Karpas-422 (cell line): ENCODE measurements at regions not wholly inside any gene's neighbourhood (a gene's known extent, or its start where the extent isn't known, plus 50 kb on each side); places are given as distances from the start of the nearest gene placed in this dataset.
"Not testable (repeated sequence)": the region's sequence is repeated elsewhere in the genome, so short reads cannot be mapped to it uniquely, and the experiment has no call there.

Source experiments
- DNase-seq: peaks from one replicate; pipeline ENCODE4 v3.0.0-alpha.2; 2015
- H2AFZ ChIP-seq: fragments of 200-600 bp; sonication (generic); 2 replicates; pipeline ENCODE4 v1.6.1; 2014; ENCODE audit warnings: antibody characterized with exemption, low read length, mixed read lengths
- H3K27ac ChIP-seq: fragments of 200-600 bp; sonication (generic); 2 replicates; pipeline ENCODE4 v1.5.1; 2014; ENCODE audit warnings: mild to moderate bottlenecking, low read length, moderate library complexity
- H3K27me3 ChIP-seq: fragments of 200-600 bp; sonication (generic); 2 replicates; pipeline ENCODE4 v1.6.1; 2014; ENCODE audit warnings: low read length, mixed read lengths
- H3K36me3 ChIP-seq: fragments of 200-600 bp; sonication (generic); 2 replicates; pipeline ENCODE4 v1.6.1; 2014; ENCODE audit warnings: low read length, mixed read lengths; ENCODE audit not compliant: insufficient read depth
- H3K4me1 ChIP-seq: fragments of 200-600 bp; sonication (generic); 2 replicates; pipeline ENCODE4 v1.6.1; 2014; ENCODE audit warnings: mild to moderate bottlenecking, low read length, mixed read lengths
- H3K4me2 ChIP-seq: fragments of 200-600 bp; sonication (generic); 2 replicates; pipeline ENCODE4 v1.6.1; 2014; ENCODE audit warnings: low read length, low read depth, mild to moderate bottlenecking; ENCODE audit not compliant: poor library complexity, severe bottlenecking
- H3K4me3 ChIP-seq: fragments of 200-600 bp; sonication (generic); 2 replicates; pipeline ENCODE4 v1.5.1; 2014; ENCODE audit warnings: mild to moderate bottlenecking, antibody characterized with exemption, low read length, mixed read lengths
- H3K79me2 ChIP-seq: fragments of 200-600 bp; sonication (generic); 2 replicates; pipeline ENCODE4 v1.6.1; 2014; ENCODE audit warnings: mild to moderate bottlenecking, low read length, mixed read lengths
- H3K9ac ChIP-seq: fragments of 200-600 bp; sonication (generic); 2 replicates; pipeline ENCODE4 v1.6.0; 2014; ENCODE audit warnings: low read length
- H3K9me2 ChIP-seq: fragments of 200-600 bp; sonication (generic), shearing (Covaris generic); replicated peaks from 2 replicates; pipeline ENCODE4 v1.6.0; 2014; ENCODE audit warnings: mild to moderate bottlenecking, low read length, moderate library complexity; ENCODE audit not compliant: insufficient read depth
- H3K9me3 ChIP-seq: fragments of 300-700, 200-600 bp; sonication (generic); 2 replicates; pipeline ENCODE4 v1.6.1; 2014; ENCODE audit warnings: low read length, mixed read lengths
- H4K20me1 ChIP-seq: fragments of 200-600 bp; sonication (generic); 2 replicates; pipeline ENCODE4 v1.6.1; 2014; ENCODE audit warnings: mild to moderate bottlenecking, antibody characterized with exemption, low read length, low read depth; ENCODE audit not compliant: insufficient read depth

- no peaks in the 10 kb centered on the region for H3K27me3 ChIP-seq
- H3K9ac ChIP-seq = no peak overlapping the region
- H3K36me3 ChIP-seq = no peaks in the 10 kb centered on the region
- H3K79me2 ChIP-seq = no peaks in the 10 kb centered on the region
- H3K9me2 ChIP-seq = no peaks in the 10 kb centered on the region
- no peak for DNase-seq
- no peaks in the 10 kb centered on the region for H3K4me1 ChIP-seq
- no peak overlapping the region for H3K4me3 ChIP-seq
- H3K27ac ChIP-seq = no peak overlapping the region
- H3K4me2 ChIP-seq = no peak overlapping the region
- H4K20me1 ChIP-seq = no peaks in the 10 kb centered on the region
- peaks cover 12% of the 10 kb centered on the region; the same call in 1 of the 2 replicates for H3K9me3 ChIP-seq
- no peak overlapping the region for H2AFZ ChIP-seq
Observed at GRCh38 chr5:106814961-106815360, 855.8 kb downstream of the EFNA5 start.

- Histone ChIP-seq H3K27ac (no peak overlapping the region), H4K20me1 (no peaks in the 10 kb centered on the region), H3K79me2 (no peaks in the 10 kb centered on the region), H3K4me2 (no peak overlapping the region), H3K9ac (no peak overlapping the region), H3K4me1 (no peaks in the 10 kb centered on the region), H3K27me3 (no peaks in the 10 kb centered on the region), H3K36me3 (no peaks in the 10 kb centered on the region), H3K9me2 (no peaks in the 10 kb centered on the region), H3K4me3 (no peak overlapping the region), H2AFZ (no peak overlapping the region), H3K9me3 (peaks cover 27% of the 10 kb centered on the region)
- DNase-seq = no peak
Observed at GRCh38 chr5:106801554-106801953, 869.2 kb downstream of the EFNA5 start.

GRCh38 chr5:106797996-106798395, 872.7 kb downstream of the EFNA5 start:
- H3K79me2 ChIP-seq = no peaks in the 10 kb centered on the region
- no peak overlapping the region for H2AFZ ChIP-seq
- no peaks in the 10 kb centered on the region for H3K36me3 ChIP-seq
- no peak overlapping the region for H3K27ac ChIP-seq
- no peaks in the 10 kb centered on the region for H3K9me2 ChIP-seq
- H3K4me2 ChIP-seq = no peak overlapping the region
- peaks cover 21% of the 10 kb centered on the region for H3K9me3 ChIP-seq
- no peak overlapping the region for H3K9ac ChIP-seq
- H4K20me1 ChIP-seq = no peaks in the 10 kb centered on the region
- H3K4me3 ChIP-seq = no peak overlapping the region
- H3K27me3 ChIP-seq = no peaks in the 10 kb centered on the region
- no peaks in the 10 kb centered on the region for H3K4me1 ChIP-seq
- no peak for DNase-seq

GRCh38 chr5:106796081-106796480, 874.7 kb downstream of the EFNA5 start:
- Histone ChIP-seq H3K4me2 (no peak overlapping the region), H4K20me1 (no peaks in the 10 kb centered on the region), H3K36me3 (no peaks in the 10 kb centered on the region), H3K4me3 (no peak overlapping the region), H3K9me2 (no peaks in the 10 kb centered on the region), H3K4me1 (no peaks in the 10 kb centered on the region), H2AFZ (no peak overlapping the region), H3K9me3 (peaks cover 16% of the 10 kb centered on the region), H3K9ac (no peak overlapping the region), H3K27ac (no peak overlapping the region), H3K27me3 (no peaks in the 10 kb centered on the region), H3K79me2 (no peaks in the 10 kb centered on the region)
- DNase-seq = no peak

GRCh38 chr5:106784846-106785245, 885.9 kb downstream of the EFNA5 start:
- H3K36me3 ChIP-seq = no peaks in the 10 kb centered on the region
- H3K9ac ChIP-seq = no peak overlapping the region
- no peak for DNase-seq
- no peak overlapping the region for H2AFZ ChIP-seq
- no peaks in the 10 kb centered on the region for H4K20me1 ChIP-seq
- no peak overlapping the region for H3K27ac ChIP-seq
- H3K9me3 ChIP-seq = peaks cover 20% of the 10 kb centered on the region
- no peak overlapping the region for H3K4me2 ChIP-seq
- no peaks in the 10 kb centered on the region for H3K27me3 ChIP-seq
- no peaks in the 10 kb centered on the region for H3K9me2 ChIP-seq
- no peaks in the 10 kb centered on the region for H3K79me2 ChIP-seq
- H3K4me1 ChIP-seq = no peaks in the 10 kb centered on the region
- no peak overlapping the region for H3K4me3 ChIP-seq

- no peaks in the 10 kb centered on the region for H3K79me2 ChIP-seq
- H3K9ac ChIP-seq = no peak overlapping the region
- H3K4me3 ChIP-seq = no peak overlapping the region
- H3K9me2 ChIP-seq = no peaks in the 10 kb centered on the region
- no peak overlapping the region for H3K4me2 ChIP-seq
- H3K36me3 ChIP-seq = no peaks in the 10 kb centered on the region
- H3K27ac ChIP-seq = no peak overlapping the region
- no peak overlapping the region for H2AFZ ChIP-seq
- peaks cover 27% of the 10 kb centered on the region for H3K9me3 ChIP-seq
- H4K20me1 ChIP-seq = no peaks in the 10 kb centered on the region
- no peaks in the 10 kb centered on the region for H3K4me1 ChIP-seq
- no peaks in the 10 kb centered on the region for H3K27me3 ChIP-seq
- no peak for DNase-seq
Observed at GRCh38 chr5:106780355-106780754, 890.4 kb downstream of the EFNA5 start.

- H4K20me1 ChIP-seq, H3K9me2 ChIP-seq, H3K4me2 ChIP-seq, H3K4me1 ChIP-seq, DNase-seq, H3K27me3 ChIP-seq, H3K9ac ChIP-seq, H3K4me3 ChIP-seq, H3K27ac ChIP-seq, H3K79me2 ChIP-seq, H2AFZ ChIP-seq, H3K36me3 ChIP-seq: not testable (repeated sequence)
- H3K9me3 ChIP-seq = peaks cover 15% of the 10 kb centered on the region; the same call in 1 of the 2 replicates
Observed at GRCh38 chr5:106776515-106776914, 894.2 kb downstream of the EFNA5 start.

- no peak overlapping the region for H3K4me2 ChIP-seq
- H3K9me3 ChIP-seq = peaks cover 15% of the 10 kb centered on the region; the same call in 1 of the 2 replicates
- H3K27me3 ChIP-seq = no peaks in the 10 kb centered on the region
- H4K20me1 ChIP-seq = no peaks in the 10 kb centered on the region
- H3K4me1 ChIP-seq = no peaks in the 10 kb centered on the region
- no peak overlapping the region for H2AFZ ChIP-seq
- no peak for DNase-seq
- no peak overlapping the region for H3K4me3 ChIP-seq
- H3K36me3 ChIP-seq = no peaks in the 10 kb centered on the region
- H3K9me2 ChIP-seq = no peaks in the 10 kb centered on the region
- H3K9ac ChIP-seq = no peak overlapping the region
- no peaks in the 10 kb centered on the region for H3K79me2 ChIP-seq
- no peak overlapping the region for H3K27ac ChIP-seq
Observed at GRCh38 chr5:106768392-106768791, 902.3 kb downstream of the EFNA5 start.

- Histone ChIP-seq H3K9me2 (no peaks in the 10 kb centered on the region), H2AFZ (no peak overlapping the region), H4K20me1 (no peaks in the 10 kb centered on the region), H3K36me3 (no peaks in the 10 kb centered on the region), H3K4me1 (no peaks in the 10 kb centered on the region), H3K27me3 (no peaks in the 10 kb centered on the region), H3K4me3 (no peak overlapping the region), H3K9me3 (peaks cover 19% of the 10 kb centered on the region; the same call in 1 of the 2 replicates), H3K9ac (no peak overlapping the region), H3K4me2 (no peak overlapping the region), H3K79me2 (no peaks in the 10 kb centered on the region), H3K27ac (no peak overlapping the region)
- no peak for DNase-seq
Observed at GRCh38 chr5:106766916-106767315, 903.8 kb downstream of the EFNA5 start.
